Duodenal mucosa (tissue), 2 donors: ENCODE measurements at regions not wholly inside any gene's neighbourhood (a gene's known extent, or its start where the extent isn't known, plus 50 kb on each side); places are given as distances from the start of the nearest gene placed in this dataset.

Experiments used
- H3K27ac ChIP-seq: one replicate; pipeline ENCODE4 v1.7.0; 2013; ENCODE audit warnings: low read depth, low read length
- H3K27me3 ChIP-seq, 2 donors: one replicate each; pipeline ENCODE4 v1.7.0; 2013; ENCODE audit warnings: low read length in 2 of 2, control low read depth in 1 of 2; ENCODE audit not compliant: insufficient read depth in 2 of 2, control insufficient read depth in 1 of 2
- H3K36me3 ChIP-seq, 2 donors: one replicate each; pipeline ENCODE4 v1.7.0; 2013; ENCODE audit warnings: low read length in 2 of 2, control low read depth in 1 of 2; ENCODE audit not compliant: insufficient read depth in 2 of 2, control insufficient read depth in 1 of 2
- H3K4me1 ChIP-seq, 2 donors: one replicate each; pipeline ENCODE4 v1.7.0; 2013; ENCODE audit warnings: low read length in 2 of 2, control low read depth in 1 of 2; ENCODE audit not compliant: insufficient read depth in 2 of 2, control insufficient read depth in 1 of 2
- H3K4me3 ChIP-seq, 2 donors: one replicate each; pipeline ENCODE4 v1.7.0; 2013; ENCODE audit warnings: low read length in 2 of 2, low read depth in 1 of 2
- H3K9ac ChIP-seq, 2 donors: one replicate each; pipeline ENCODE4 v1.7.0; 2013; ENCODE audit warnings: low read length in 2 of 2, low read depth in 1 of 2
- H3K9me3 ChIP-seq, 2 donors: one replicate each; pipeline ENCODE4 v1.7.0; 2013; ENCODE audit warnings: low read length in 2 of 2, control low read depth in 1 of 2; ENCODE audit not compliant: control insufficient read depth in 1 of 2

GRCh38 chr4:101670897-101671296 is 119.6 kb upstream of the BANK1 start:
- no peaks in the 10 kb centered on the region for H3K27me3 ChIP-seq
- no peak overlapping the region for H3K4me3 ChIP-seq
- no peak overlapping the region for H3K9ac ChIP-seq
- peaks cover 0 to 3% of the 10 kb centered on the region in 2 donors for H3K9me3 ChIP-seq
- no peaks in the 10 kb centered on the region for H3K4me1 ChIP-seq
- no peak overlapping the region for H3K27ac ChIP-seq
- no peaks in the 10 kb centered on the region for H3K36me3 ChIP-seq

- Histone ChIP-seq H3K4me3 (no peak overlapping the region), H3K9ac (no peak overlapping the region), H3K27me3 (no peaks in the 10 kb centered on the region), H3K27ac (no peak overlapping the region), H3K36me3 (no peaks in the 10 kb centered on the region), H3K4me1 (no peaks in the 10 kb centered on the region), H3K9me3 (no peaks in the 10 kb centered on the region)
Measured at GRCh38 chr4:101670370-101670769, 120.2 kb upstream of the BANK1 start.

GRCh38 chr4:101669832-101670188 is 120.7 kb upstream of the BANK1 start:
- no peaks in the 10 kb centered on the region for H3K9me3 ChIP-seq
- no peak overlapping the region for H3K4me3 ChIP-seq
- H3K9ac ChIP-seq: no peak overlapping the region
- no peaks in the 10 kb centered on the region for H3K27me3 ChIP-seq
- no peak overlapping the region for H3K27ac ChIP-seq
- no peaks in the 10 kb centered on the region for H3K4me1 ChIP-seq
- no peaks in the 10 kb centered on the region for H3K36me3 ChIP-seq

- Histone ChIP-seq H3K4me3 (no peak overlapping the region), H3K9ac (no peak overlapping the region), H3K27me3 (no peaks in the 10 kb centered on the region), H3K36me3 (no peaks in the 10 kb centered on the region), H3K9me3 (no peaks in the 10 kb centered on the region), H3K27ac (no peak overlapping the region), H3K4me1 (no peaks in the 10 kb centered on the region)
Measured at GRCh38 chr4:101669138-101669831, 121.2 kb upstream of the BANK1 start.

- Histone ChIP-seq H3K27ac (no peak overlapping the region), H3K4me3 (no peak overlapping the region), H3K9ac (no peak overlapping the region), H3K4me1 (no peaks in the 10 kb centered on the region), H3K27me3 (no peaks in the 10 kb centered on the region), H3K36me3 (no peaks in the 10 kb centered on the region), H3K9me3 (no peaks in the 10 kb centered on the region)
Measured at GRCh38 chr4:101667348-101667747, 123.2 kb upstream of the BANK1 start.

GRCh38 chr4:101660607-101661006 is 129.9 kb upstream of the BANK1 start:
- no peak overlapping the region for H3K4me3 ChIP-seq
- no peaks in the 10 kb centered on the region for H3K36me3 ChIP-seq
- no peak overlapping the region for H3K27ac ChIP-seq
- H3K27me3 ChIP-seq: no peaks in the 10 kb centered on the region
- no peak overlapping the region for H3K9ac ChIP-seq
- H3K9me3 ChIP-seq: no peaks in the 10 kb centered on the region
- H3K4me1 ChIP-seq: no peaks in the 10 kb centered on the region

DNA sequence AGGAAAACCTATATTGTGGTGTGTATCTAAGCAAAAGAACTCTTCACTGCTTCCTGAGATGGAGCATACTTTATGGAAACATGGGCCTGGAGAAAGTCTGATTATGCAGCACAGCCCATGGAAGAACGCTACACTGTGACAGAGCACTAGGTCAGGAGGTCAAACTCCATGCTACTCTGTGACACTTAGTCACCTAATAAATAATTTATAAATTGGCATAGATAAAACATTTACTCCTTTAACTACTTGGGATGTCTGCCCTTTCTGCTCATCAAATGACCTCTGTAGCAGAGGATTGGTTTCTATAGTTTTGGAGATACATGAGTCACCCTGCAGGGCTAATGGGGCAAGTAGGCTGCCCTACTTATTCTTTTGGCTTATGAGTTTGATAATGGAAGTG is 134.7 kb upstream of the BANK1 start:
- no peak overlapping the region for H3K4me3 ChIP-seq
- no peak overlapping the region for H3K9ac ChIP-seq

GRCh38 chr4:101655005-101655404 is 135.5 kb upstream of the BANK1 start:
- no peak overlapping the region for H3K9ac ChIP-seq
- H3K27me3 ChIP-seq: no peaks in the 10 kb centered on the region
- H3K9me3 ChIP-seq: no peaks in the 10 kb centered on the region
- no peak overlapping the region for H3K4me3 ChIP-seq
- H3K27ac ChIP-seq: no peak overlapping the region
- no peaks in the 10 kb centered on the region for H3K36me3 ChIP-seq
- no peaks in the 10 kb centered on the region for H3K4me1 ChIP-seq

More for the DNA sequence above, 134.7 kb upstream of the BANK1 start:
- H3K36me3 ChIP-seq: no peaks in the 10 kb centered on the region
- no peaks in the 10 kb centered on the region for H3K9me3 ChIP-seq
- H3K4me1 ChIP-seq: no peaks in the 10 kb centered on the region
- H3K27me3 ChIP-seq: no peaks in the 10 kb centered on the region
- H3K27ac ChIP-seq: no peak overlapping the region

DNA sequence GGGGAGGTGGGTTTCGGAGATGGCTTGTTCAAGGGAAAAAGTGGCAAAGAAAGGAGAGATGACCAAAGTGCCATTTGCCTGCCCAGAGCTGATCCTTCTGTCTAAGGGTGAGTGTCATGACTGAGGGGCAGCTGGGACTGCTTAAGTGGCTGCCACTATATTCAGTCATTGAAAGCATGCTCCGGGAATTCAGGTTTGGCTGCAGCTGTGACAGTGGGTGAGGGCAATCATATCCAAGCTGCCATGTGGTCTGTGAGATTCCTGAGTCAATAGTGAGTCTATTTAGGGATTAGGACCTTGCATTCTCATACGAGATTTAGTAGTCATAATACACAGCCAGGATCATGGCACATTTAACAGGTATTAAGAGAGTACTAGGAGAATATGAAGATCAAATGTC is 138.8 kb upstream of the BANK1 start:
- no peak overlapping the region for H3K4me3 ChIP-seq
- H3K36me3 ChIP-seq: no peaks in the 10 kb centered on the region
- no peaks in the 10 kb centered on the region for H3K9me3 ChIP-seq
- H3K27me3 ChIP-seq: no peaks in the 10 kb centered on the region
- no peak overlapping the region for H3K27ac ChIP-seq
- H3K4me1 ChIP-seq: no peaks in the 10 kb centered on the region
- H3K9ac ChIP-seq: no peak overlapping the region

- Histone ChIP-seq H3K4me1 (no peaks in the 10 kb centered on the region), H3K9ac (no peak overlapping the region), H3K4me3 (no peak overlapping the region), H3K9me3 (no peaks in the 10 kb centered on the region), H3K27me3 (no peaks in the 10 kb centered on the region), H3K27ac (no peak overlapping the region), H3K36me3 (no peaks in the 10 kb centered on the region)
Measured at GRCh38 chr4:101649790-101650515, 140.6 kb upstream of the BANK1 start.
